ENCODE measurements at regions not wholly inside any gene's neighbourhood (a gene's known extent, or its start where the extent isn't known, plus 50 kb on each side); places are given as distances from the start of the nearest gene placed in this dataset.
A peak's percentile ranks its signal among the peaks of the same experiment; 100 is the strongest.

GRCh38 chr20:40341561-40341960 is 347.5 kb downstream of the MAFB start:
- DNase-seq (ENCODE audit: low spot score) (no peak), ATAC-seq (no peak)
- intact Hi-C loops (cut with DNase I), result no loop called here

GRCh38 chr20:40339661-40340449 is 349.2 kb downstream of the MAFB start:
- DNase-seq (ENCODE audit: low spot score) (peak; percentile 65), ATAC-seq (peak; percentile 91)
- intact Hi-C loops (cut with DNase I), result no loop called here

GRCh38 chr20:40336533-40336932 is 352.5 kb downstream of the MAFB start:
- ATAC-seq (no peak), DNase-seq (ENCODE audit: low spot score) (no peak)
- intact Hi-C loops (cut with DNase I), result no loop called here

GRCh38 chr20:40335901-40336351 is 353.1 kb downstream of the MAFB start:
- ATAC-seq (peak; percentile 48), DNase-seq (ENCODE audit: low spot score) (no peak)
- intact Hi-C loops (cut with DNase I), result no loop called here

- intact Hi-C loops (cut with DNase I), result no loop called here
- DNase-seq (ENCODE audit: low spot score) (no peak), ATAC-seq (no peak)
Observed at GRCh38 chr20:40335437-40335836, 353.6 kb downstream of the MAFB start.

- no peak for DNase-seq (ENCODE audit: low spot score)
- intact Hi-C loops (cut with DNase I), result no loop called here
- no peak for ATAC-seq
Observed at GRCh38 chr20:40333591-40333990, 355.4 kb downstream of the MAFB start.

GRCh38 chr20:40331807-40332560 is 357.1 kb downstream of the MAFB start:
- no peak for DNase-seq (ENCODE audit: low spot score)

GRCh38 chr20:40331249-40331648 is 357.8 kb downstream of the MAFB start:
- ATAC-seq, result no peak
- DNase-seq (ENCODE audit: low spot score), result no peak
- intact Hi-C loops (cut with DNase I), result no loop called here

More at GRCh38 chr20:40331807-40332560, 357.1 kb downstream of the MAFB start:
- ATAC-seq, result no peak
- intact Hi-C loops (cut with DNase I), result no loop called here

GRCh38 chr20:40329321-40329720 is 359.7 kb downstream of the MAFB start:
- DNase-seq (ENCODE audit: low spot score), result no peak
- no peak for ATAC-seq
- intact Hi-C loops (cut with DNase I), result no loop called here

- no peak for ATAC-seq
- no peak for DNase-seq (ENCODE audit: low spot score)
- intact Hi-C loops (cut with DNase I), result no loop called here
Observed at GRCh38 chr20:40326784-40327183, 362.3 kb downstream of the MAFB start.

- no peak for ATAC-seq
- intact Hi-C loops (cut with DNase I), result no loop called here
- DNase-seq (ENCODE audit: low spot score), result no peak
Observed at GRCh38 chr20:40325006-40325568, 363.9 kb downstream of the MAFB start.

GRCh38 chr20:40323361-40323794 is 365.7 kb downstream of the MAFB start:
- intact Hi-C loops (cut with DNase I), result no loop called here
- DNase-seq (ENCODE audit: low spot score), result no peak
- no peak for ATAC-seq

GRCh38 chr20:40322941-40323340 is 366.1 kb downstream of the MAFB start:
- no peak for DNase-seq (ENCODE audit: low spot score)
- no peak for ATAC-seq
- intact Hi-C loops (cut with DNase I), result no loop called here

- ATAC-seq (no peak), DNase-seq (ENCODE audit: low spot score) (no peak)
- intact Hi-C loops (cut with DNase I), result no loop called here
Observed at GRCh38 chr20:40320517-40321011, 368.5 kb downstream of the MAFB start.

- intact Hi-C loops (cut with DNase I), result no loop called here
- no peak for ATAC-seq
- DNase-seq (ENCODE audit: low spot score), result no peak
Observed at GRCh38 chr20:40319741-40320516, 369.1 kb downstream of the MAFB start.

- no peak for ATAC-seq
- intact Hi-C loops (cut with DNase I), result no loop called here
- DNase-seq (ENCODE audit: low spot score), result no peak
Observed at GRCh38 chr20:40319056-40319455, 370.0 kb downstream of the MAFB start.

- intact Hi-C loops (cut with DNase I), result no loop called here
- ATAC-seq (no peak), DNase-seq (ENCODE audit: low spot score) (no peak)
Observed at GRCh38 chr20:40317156-40317790, 371.8 kb downstream of the MAFB start.

GRCh38 chr20:40314278-40314677 is 374.8 kb downstream of the MAFB start:
- intact Hi-C loops (cut with DNase I), result no loop called here
- DNase-seq (ENCODE audit: low spot score) (no peak), ATAC-seq (peak; percentile 82)

GRCh38 chr20:40313730-40314129 is 375.3 kb downstream of the MAFB start:
- intact Hi-C loops (cut with DNase I), result no loop called here
- ATAC-seq, result peak; percentile 49
- DNase-seq (ENCODE audit: low spot score), result no peak

Data from sciatic nerve (tissue), 2 donors.